ENCODE measurements at regions not wholly inside any gene's neighbourhood (a gene's known extent, or its start where the extent isn't known, plus 50 kb on each side); places are given as distances from the start of the nearest gene placed in this dataset.

DNA sequence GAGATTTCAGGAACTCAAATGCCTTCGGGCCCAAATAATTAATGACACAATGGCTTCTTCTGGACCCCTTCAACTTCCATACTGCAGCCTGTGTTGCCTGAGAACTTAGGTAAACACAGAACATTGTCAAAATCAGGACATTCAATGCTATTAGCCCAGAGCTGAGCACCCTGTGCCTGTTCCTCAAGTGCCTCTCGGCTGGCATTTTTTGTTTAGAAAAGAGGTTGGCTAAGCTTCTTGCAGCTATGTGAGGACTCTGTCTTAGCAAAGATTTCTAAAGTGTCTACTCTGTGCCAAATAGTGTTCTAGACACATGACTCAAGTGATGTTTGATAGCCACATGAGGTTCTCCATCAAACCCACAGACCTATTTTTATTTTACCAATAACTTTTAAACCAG lies 289.3 kb upstream of the ARID1B start:
- Histone ChIP-seq H3K4me3 (no peak overlapping the region), H3F3A (ENCODE audit: insufficient read depth) (no peaks in the 10 kb centered on the region), H3K36me3 (ENCODE audit: low read depth) (no peaks in the 10 kb centered on the region), H3K4me1 (ENCODE audit: insufficient read depth) (no peaks in the 10 kb centered on the region), H3K9ac (no peak overlapping the region), H2AFZ (no peak overlapping the region), H3K4me2 (ENCODE audit: unreplicated experiment) (no peak overlapping the region), H3K9me3 (ENCODE audit: low read depth) (no peaks in the 10 kb centered on the region), H3K27ac (no peak overlapping the region), H3K79me2 (ENCODE audit: insufficient read depth) (no peaks in the 10 kb centered on the region), H3K9me2 (ENCODE audit: insufficient read depth) (no peaks in the 10 kb centered on the region), H4K20me1 (ENCODE audit: insufficient read depth) (no peaks in the 10 kb centered on the region), H3K27me3 (replicated peaks; ENCODE audit: insufficient read depth) (no peaks in the 10 kb centered on the region)
- DNase-seq: no peak
- in situ Hi-C loops (cut with MboI): no loop called here
- 22 to 24% methylated on average over 2 of the region's 2 CpGs for WGBS, 2 experiments (ENCODE audit: low coverage in 1 of 2, low lambda C conversion rate in 2 of 2, missing lambda C conversion rate in 2 of 2)
- TF ChIP-seq EZH2 (IDR thresholded peaks at IDR 0.05; ENCODE audit: insufficient read depth, poor library complexity, severe bottlenecking) (no peak), EZH2phosphoT487 (IDR thresholded peaks at IDR 0.05; ENCODE audit: insufficient read depth, low read depth) (no peak)

DNA sequence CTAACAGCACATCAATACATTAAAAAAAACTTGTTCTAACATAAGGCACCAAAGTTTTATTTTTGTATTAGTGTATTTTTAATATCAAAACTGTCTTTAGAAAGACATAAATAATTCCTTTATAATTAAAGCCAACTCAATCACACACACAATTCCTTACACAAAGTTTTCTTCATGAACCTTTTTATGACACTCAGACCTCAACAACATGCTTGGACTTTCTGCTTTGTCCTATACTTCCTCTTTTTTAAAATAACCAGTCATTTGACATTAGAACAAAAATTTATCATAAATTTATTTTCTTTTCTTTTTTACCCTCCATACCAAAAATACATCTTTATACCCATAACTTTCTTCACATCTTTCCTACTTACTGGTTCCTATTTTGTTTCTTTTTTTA lies 292.0 kb upstream of the ARID1B start:
- Histone ChIP-seq H2AFZ (no peak overlapping the region), H3F3A (ENCODE audit: insufficient read depth) (no peaks in the 10 kb centered on the region), H3K9me2 (ENCODE audit: insufficient read depth) (no peaks in the 10 kb centered on the region), H3K9me3 (ENCODE audit: low read depth) (no peaks in the 10 kb centered on the region), H3K4me3 (no peak overlapping the region), H3K79me2 (ENCODE audit: insufficient read depth) (no peaks in the 10 kb centered on the region), H3K27ac (no peak overlapping the region), H3K9ac (no peak overlapping the region), H3K4me1 (ENCODE audit: insufficient read depth) (no peaks in the 10 kb centered on the region), H4K20me1 (ENCODE audit: insufficient read depth) (no peaks in the 10 kb centered on the region), H3K36me3 (ENCODE audit: low read depth) (no peaks in the 10 kb centered on the region), H3K4me2 (ENCODE audit: unreplicated experiment) (no peak overlapping the region), H3K27me3 (replicated peaks; ENCODE audit: insufficient read depth) (no peaks in the 10 kb centered on the region)
- no peak for DNase-seq
- no peak for TF ChIP-seq EZH2 (IDR thresholded peaks at IDR 0.05; ENCODE audit: insufficient read depth, poor library complexity, severe bottlenecking)
- no peak for TF ChIP-seq EZH2phosphoT487 (IDR thresholded peaks at IDR 0.05; ENCODE audit: insufficient read depth, low read depth)
- in situ Hi-C loops (cut with MboI): no loop called here

DNA sequence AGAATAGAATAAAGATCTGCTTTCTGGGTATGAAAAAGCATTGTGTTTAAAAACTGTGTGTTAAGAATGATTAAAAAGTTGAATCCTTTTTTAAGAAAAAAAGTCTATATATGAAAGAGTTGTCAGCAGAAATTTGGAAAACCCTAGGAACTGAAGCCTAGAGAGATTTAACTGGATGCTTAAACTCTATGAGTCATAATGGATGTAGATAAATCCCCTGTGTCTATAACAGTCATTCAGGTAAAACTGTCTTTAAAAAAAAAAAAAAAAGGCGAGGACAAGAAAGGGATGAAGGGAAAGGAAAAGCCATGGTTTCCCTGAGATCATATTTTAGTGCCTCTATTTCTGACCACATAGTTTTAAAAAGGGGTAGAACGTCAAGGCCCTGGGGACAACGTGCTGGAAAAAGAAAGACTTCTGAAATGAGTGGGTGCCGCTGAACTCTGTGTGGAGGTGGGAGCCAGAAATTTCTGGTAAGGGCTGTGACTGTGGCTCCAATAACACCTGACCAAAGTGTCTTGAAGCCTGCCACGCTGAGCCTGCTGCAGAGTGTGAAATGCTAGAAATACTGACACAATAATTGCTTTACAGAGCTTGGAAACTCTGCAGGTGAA lies 302.6 kb upstream of the ARID1B start:
- no peak overlapping the region for H3K9ac ChIP-seq
- no peak overlapping the region for H3K27ac ChIP-seq
- H3K27me3 ChIP-seq (replicated peaks; ENCODE audit: insufficient read depth): no peaks in the 10 kb centered on the region
- no peaks in the 10 kb centered on the region for H3F3A ChIP-seq (ENCODE audit: insufficient read depth)
- H3K4me2 ChIP-seq (ENCODE audit: unreplicated experiment): no peak overlapping the region
- H3K4me1 ChIP-seq (ENCODE audit: insufficient read depth): no peaks in the 10 kb centered on the region
- no peaks in the 10 kb centered on the region for H4K20me1 ChIP-seq (ENCODE audit: insufficient read depth)
- no peaks in the 10 kb centered on the region for H3K79me2 ChIP-seq (ENCODE audit: insufficient read depth)
- H3K36me3 ChIP-seq (ENCODE audit: low read depth): no peaks in the 10 kb centered on the region
- TF ChIP-seq EZH2phosphoT487 (IDR thresholded peaks at IDR 0.05; ENCODE audit: insufficient read depth, low read depth): no peak
- no peak for TF ChIP-seq EZH2 (IDR thresholded peaks at IDR 0.05; ENCODE audit: insufficient read depth, poor library complexity, severe bottlenecking)
- DNase-seq: no peak
- H3K9me3 ChIP-seq (ENCODE audit: low read depth): no peaks in the 10 kb centered on the region
- no peak overlapping the region for H2AFZ ChIP-seq
- no peaks in the 10 kb centered on the region for H3K9me2 ChIP-seq (ENCODE audit: insufficient read depth)
- in situ Hi-C loops (cut with MboI): no loop called here
- H3K4me3 ChIP-seq: no peak overlapping the region
- WGBS, 2 experiments (ENCODE audit: low coverage in 1 of 2, low lambda C conversion rate in 2 of 2, missing lambda C conversion rate in 2 of 2): 39 to 50% methylated on average over 5 of the region's 5 CpGs

DNA sequence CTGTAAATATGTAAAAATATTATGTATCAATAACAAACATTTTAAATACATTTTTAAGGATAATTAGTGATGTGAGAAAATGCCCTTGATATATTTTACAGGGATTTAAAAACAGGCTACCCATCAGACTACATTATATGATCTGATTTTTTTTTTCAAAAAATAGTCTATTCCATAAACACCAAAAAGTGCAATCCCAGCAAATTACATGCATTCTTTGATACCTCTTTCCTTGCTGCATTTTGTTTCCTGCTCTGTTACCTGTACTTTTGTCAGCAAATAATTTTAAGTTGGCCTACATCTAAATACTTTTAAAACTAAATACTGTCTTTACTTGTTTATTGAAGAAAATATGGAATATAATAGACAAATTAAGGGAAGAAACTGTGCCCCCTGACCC lies 306.2 kb upstream of the ARID1B start:
- no peak for DNase-seq
- Histone ChIP-seq H3K4me1 (ENCODE audit: insufficient read depth) (no peaks in the 10 kb centered on the region), H3K27ac (no peak overlapping the region), H3K36me3 (ENCODE audit: low read depth) (no peaks in the 10 kb centered on the region), H3K9me3 (ENCODE audit: low read depth) (no peaks in the 10 kb centered on the region), H3F3A (ENCODE audit: insufficient read depth) (no peaks in the 10 kb centered on the region), H3K27me3 (replicated peaks; ENCODE audit: insufficient read depth) (no peaks in the 10 kb centered on the region), H2AFZ (no peak overlapping the region), H3K4me3 (no peak overlapping the region), H3K79me2 (ENCODE audit: insufficient read depth) (no peaks in the 10 kb centered on the region), H3K9me2 (ENCODE audit: insufficient read depth) (no peaks in the 10 kb centered on the region), H3K9ac (no peak overlapping the region), H3K4me2 (ENCODE audit: unreplicated experiment) (no peak overlapping the region), H4K20me1 (ENCODE audit: insufficient read depth) (no peaks in the 10 kb centered on the region)
- in situ Hi-C loops (cut with MboI): no loop called here
- TF ChIP-seq EZH2 (IDR thresholded peaks at IDR 0.05; ENCODE audit: insufficient read depth, poor library complexity, severe bottlenecking) (no peak), EZH2phosphoT487 (IDR thresholded peaks at IDR 0.05; ENCODE audit: insufficient read depth, low read depth) (no peak)

Measured in GM23248 (cell line).